Nephron progenitor cell (in vitro differentiated cells): ENCODE measurements at regions not wholly inside any gene's neighbourhood (a gene's known extent, or its start where the extent isn't known, plus 50 kb on each side); places are given as distances from the start of the nearest gene placed in this dataset.

Source experiments
- DNase-seq: peaks from one replicate; pipeline ENCODE4 v3.0.0; 2021
- H3K27ac Mint-ChIP-seq: 2 replicates; pipeline ENCODE4 v1.8.0; 2021; ENCODE audit warnings: mild to moderate bottlenecking, moderate library complexity, mixed read lengths
- H3K27me3 Mint-ChIP-seq: 2 replicates; pipeline ENCODE4 v1.8.0; 2021; ENCODE audit warnings: mild to moderate bottlenecking, low read depth, mixed read lengths; ENCODE audit not compliant: poor library complexity
- H3K36me3 Mint-ChIP-seq: 2 replicates; pipeline ENCODE4 v1.8.0; 2021; ENCODE audit warnings: low read depth, mixed read lengths
- H3K4me1 Mint-ChIP-seq: 2 replicates; pipeline ENCODE4 v1.8.0; 2021; ENCODE audit warnings: mixed read lengths
- H3K4me3 Mint-ChIP-seq: 2 replicates; pipeline ENCODE4 v1.8.0; 2021; ENCODE audit warnings: mild to moderate bottlenecking, moderate library complexity, mixed read lengths
- H3K9me3 Mint-ChIP-seq: 2 replicates; pipeline ENCODE4 v1.8.0; 2021; ENCODE audit warnings: mild to moderate bottlenecking, moderate library complexity, mixed read lengths
- CTCF ChIP-seq: fragments of 200-600 bp; sonication (generic); IDR thresholded peaks from 2 replicates; pipeline ENCODE4 v1.5.0; 2021; ENCODE audit warnings: antibody characterized with exemption

GRCh38 chr3:82208002-82208710, 446.7 kb upstream of the GBE1 start:
- H3K9me3 Mint-ChIP-seq, result no peaks in the 10 kb centered on the region
- no peaks in the 10 kb centered on the region for H3K4me1 Mint-ChIP-seq
- no peak overlapping the region for H3K27ac Mint-ChIP-seq
- TF ChIP-seq CTCF, result no peak
- no peak for DNase-seq
- H3K36me3 Mint-ChIP-seq, result no peaks in the 10 kb centered on the region
- H3K27me3 Mint-ChIP-seq, result no peaks in the 10 kb centered on the region
- H3K4me3 Mint-ChIP-seq, result no peak overlapping the region

GRCh38 chr3:82202269-82202668, 440.8 kb upstream of the GBE1 start:
- no peak for DNase-seq
- Mint-ChIP-seq H3K9me3 (no peaks in the 10 kb centered on the region), H3K4me1 (no peaks in the 10 kb centered on the region), H3K27ac (no peak overlapping the region), H3K27me3 (peaks cover 4% of the 10 kb centered on the region), H3K4me3 (no peak overlapping the region), H3K36me3 (no peaks in the 10 kb centered on the region)
- TF ChIP-seq CTCF, result no peak

- Mint-ChIP-seq H3K4me1 (no peaks in the 10 kb centered on the region), H3K27ac (no peak overlapping the region), H3K4me3 (no peak overlapping the region), H3K27me3 (peaks cover 4% of the 10 kb centered on the region), H3K9me3 (no peaks in the 10 kb centered on the region), H3K36me3 (no peaks in the 10 kb centered on the region)
- TF ChIP-seq CTCF, result no peak
- DNase-seq, result no peak
Measured at GRCh38 chr3:82201316-82201715, 439.9 kb upstream of the GBE1 start.

GRCh38 chr3:82198009-82198408, 436.6 kb upstream of the GBE1 start:
- Mint-ChIP-seq H3K4me1 (no peaks in the 10 kb centered on the region), H3K4me3 (no peak overlapping the region), H3K27me3 (peaks cover 4% of the 10 kb centered on the region), H3K36me3 (no peaks in the 10 kb centered on the region), H3K27ac (no peak overlapping the region), H3K9me3 (no peaks in the 10 kb centered on the region)
- no peak for DNase-seq
- no peak for TF ChIP-seq CTCF

GRCh38 chr3:82196645-82197044, 435.2 kb upstream of the GBE1 start:
- Mint-ChIP-seq H3K27me3 (peaks cover 4% of the 10 kb centered on the region), H3K27ac (no peak overlapping the region), H3K36me3 (no peaks in the 10 kb centered on the region), H3K9me3 (no peaks in the 10 kb centered on the region), H3K4me3 (no peak overlapping the region), H3K4me1 (no peaks in the 10 kb centered on the region)
- TF ChIP-seq CTCF, result no peak
- DNase-seq, result no peak

- no peak overlapping the region for H3K4me3 Mint-ChIP-seq
- H3K27me3 Mint-ChIP-seq, result peaks cover 4% of the 10 kb centered on the region
- no peak for TF ChIP-seq CTCF
- H3K9me3 Mint-ChIP-seq, result no peaks in the 10 kb centered on the region
- H3K36me3 Mint-ChIP-seq, result no peaks in the 10 kb centered on the region
- no peak overlapping the region for H3K27ac Mint-ChIP-seq
- no peak for DNase-seq
- no peaks in the 10 kb centered on the region for H3K4me1 Mint-ChIP-seq
Measured at GRCh38 chr3:82194870-82195269, 433.4 kb upstream of the GBE1 start.
